Ascending aorta (tissue), 2 donors: ENCODE measurements at regions not wholly inside any gene's neighbourhood (a gene's known extent, or its start where the extent isn't known, plus 50 kb on each side); places are given as distances from the start of the nearest gene placed in this dataset.

Experiments used
- DNase-seq, 2 donors: peaks; one replicate each; pipeline ENCODE4 v3.0.0-alpha.2; 2019; ENCODE audit warnings: low spot score in 2 of 2
- H3K27ac ChIP-seq, 2 donors: fragments of 200-600 bp; sonication (generic); one replicate each; pipeline ENCODE4 v1.5.1; 2016 to 2017; ENCODE audit warnings: mild to moderate bottlenecking in 1 of 2
- H3K27me3 ChIP-seq: fragments of 200-600 bp; sonication (generic); one replicate; pipeline ENCODE4 v1.5.1; 2017
- H3K36me3 ChIP-seq, 2 donors: fragments of 200-600 bp; sonication (generic); one replicate each; pipeline ENCODE4 v1.5.1; 2016
- H3K4me1 ChIP-seq, 2 donors: fragments of 200-600 bp; sonication (generic); one replicate each; pipeline ENCODE4 v1.5.1; 2016 to 2017; ENCODE audit warnings: mild to moderate bottlenecking in 1 of 2
- H3K4me3 ChIP-seq, 2 donors: fragments of 200-600 bp; sonication (generic); one replicate each; pipeline ENCODE4 v1.5.1; 2016 to 2017; ENCODE audit warnings: mild to moderate bottlenecking in 1 of 2
- H3K9me3 ChIP-seq, 2 donors: fragments of 200-600 bp; sonication (generic); one replicate each; pipeline ENCODE4 v1.5.1; 2016
- intact Hi-C: fragments of 100-400 bp; cut with DNase I; formaldehyde crosslinking; loops from one replicate; pipeline ENCODE4 v1.15.1; 2023
- TF ChIP-seq, protein P1 (sequence below), 3 experiments: fragments of 200-600 bp in 2 of 3; fragments of 450-650 bp in 1 of 3; sonication (generic) in 2 of 3; IDR thresholded peaks; one replicate each; pipeline ENCODE4 v1.5.1; 2016 to 2019; ENCODE audit warnings: antibody characterized with exemption in 3 of 3, mild to moderate bottlenecking in 1 of 3, moderate library complexity in 1 of 3

DNA sequence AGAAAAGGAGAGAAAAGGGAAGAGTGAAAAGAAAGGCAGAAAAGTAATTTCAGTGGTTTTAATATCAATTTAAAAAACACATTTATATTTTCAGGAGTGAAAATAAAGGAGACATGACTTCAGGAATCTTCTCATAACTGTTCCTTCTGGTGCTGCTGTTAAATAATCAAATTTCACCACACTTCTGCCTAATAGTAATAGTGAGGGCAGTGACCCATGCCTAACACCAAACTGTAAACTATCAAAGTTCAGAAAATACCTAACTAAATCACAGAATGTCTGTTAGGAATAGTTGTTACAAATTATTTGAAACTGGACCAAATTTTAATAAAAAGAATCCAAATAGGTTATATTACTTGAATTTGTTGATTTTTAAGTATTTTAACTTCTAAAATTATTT, 169.4 kb downstream of the RPL10L start:
- Histone ChIP-seq H3K9me3 (no peaks in the 10 kb centered on the region), H3K4me1 (no peaks in the 10 kb centered on the region), H3K36me3 (no peaks in the 10 kb centered on the region), H3K4me3 (no peak overlapping the region), H3K27me3 (no peaks in the 10 kb centered on the region), H3K27ac (no peak overlapping the region)
- no peak for DNase-seq
- TF ChIP-seq, protein P1, sequence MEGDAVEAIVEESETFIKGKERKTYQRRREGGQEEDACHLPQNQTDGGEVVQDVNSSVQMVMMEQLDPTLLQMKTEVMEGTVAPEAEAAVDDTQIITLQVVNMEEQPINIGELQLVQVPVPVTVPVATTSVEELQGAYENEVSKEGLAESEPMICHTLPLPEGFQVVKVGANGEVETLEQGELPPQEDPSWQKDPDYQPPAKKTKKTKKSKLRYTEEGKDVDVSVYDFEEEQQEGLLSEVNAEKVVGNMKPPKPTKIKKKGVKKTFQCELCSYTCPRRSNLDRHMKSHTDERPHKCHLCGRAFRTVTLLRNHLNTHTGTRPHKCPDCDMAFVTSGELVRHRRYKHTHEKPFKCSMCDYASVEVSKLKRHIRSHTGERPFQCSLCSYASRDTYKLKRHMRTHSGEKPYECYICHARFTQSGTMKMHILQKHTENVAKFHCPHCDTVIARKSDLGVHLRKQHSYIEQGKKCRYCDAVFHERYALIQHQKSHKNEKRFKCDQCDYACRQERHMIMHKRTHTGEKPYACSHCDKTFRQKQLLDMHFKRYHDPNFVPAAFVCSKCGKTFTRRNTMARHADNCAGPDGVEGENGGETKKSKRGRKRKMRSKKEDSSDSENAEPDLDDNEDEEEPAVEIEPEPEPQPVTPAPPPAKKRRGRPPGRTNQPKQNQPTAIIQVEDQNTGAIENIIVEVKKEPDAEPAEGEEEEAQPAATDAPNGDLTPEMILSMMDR (IDR thresholded peaks at IDR 0.05): no peak
- intact Hi-C loops: no loop called here

DNA sequence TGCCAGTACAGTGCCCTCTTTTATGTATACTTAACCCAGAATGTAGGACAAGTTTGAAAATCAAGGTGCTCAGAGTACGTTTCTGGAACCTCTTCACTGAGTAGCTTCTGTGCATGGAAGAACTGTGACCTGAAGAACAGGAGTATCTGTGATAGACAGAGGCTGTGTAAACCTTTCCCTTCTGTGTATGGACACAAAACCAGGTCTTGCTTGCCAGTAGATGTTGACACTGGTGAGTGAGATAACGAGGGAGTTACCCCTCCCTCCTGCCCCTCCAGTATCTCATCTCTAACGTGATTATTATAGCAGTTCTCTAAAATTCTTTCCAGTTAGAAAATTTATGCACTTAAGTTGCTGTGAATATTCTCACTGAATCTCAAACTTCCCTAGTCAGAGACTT, 170.8 kb downstream of the RPL10L start:
- intact Hi-C loops: no loop called here
- Histone ChIP-seq H3K27me3 (no peaks in the 10 kb centered on the region), H3K9me3 (no peaks in the 10 kb centered on the region), H3K27ac (no peak overlapping the region), H3K36me3 (no peaks in the 10 kb centered on the region), H3K4me1 (no peaks in the 10 kb centered on the region), H3K4me3 (no peak overlapping the region)
- no peak for DNase-seq
- TF ChIP-seq, protein P1 (IDR thresholded peaks at IDR 0.05): no peak

DNA sequence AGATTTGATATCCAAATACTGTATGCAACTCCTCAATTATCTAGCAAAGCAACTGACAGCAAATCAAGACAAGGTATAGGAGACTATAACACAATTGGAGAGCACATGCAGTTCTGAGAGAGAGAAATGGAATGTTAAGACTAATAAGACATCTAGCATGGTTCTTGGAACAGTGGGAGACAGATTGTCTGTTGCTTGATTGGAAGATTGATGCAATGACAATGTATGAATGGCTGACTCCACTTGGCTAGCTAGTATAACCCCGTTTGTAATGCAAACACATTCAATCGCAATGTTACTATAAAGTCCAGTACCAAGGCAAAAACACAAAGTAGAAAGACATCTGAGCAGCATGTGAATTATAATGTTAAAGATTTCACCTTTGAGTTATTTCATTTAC, 179.3 kb downstream of the RPL10L start:
- no peaks in the 10 kb centered on the region for H3K27me3 ChIP-seq
- TF ChIP-seq, protein P1 (IDR thresholded peaks at IDR 0.05): no peak
- DNase-seq: no peak
- intact Hi-C loops: no loop called here
- no peaks in the 10 kb centered on the region for H3K9me3 ChIP-seq
- H3K36me3 ChIP-seq: no peaks in the 10 kb centered on the region
- H3K27ac ChIP-seq: no peak overlapping the region
- no peak overlapping the region for H3K4me3 ChIP-seq
- no peaks in the 10 kb centered on the region for H3K4me1 ChIP-seq

DNA sequence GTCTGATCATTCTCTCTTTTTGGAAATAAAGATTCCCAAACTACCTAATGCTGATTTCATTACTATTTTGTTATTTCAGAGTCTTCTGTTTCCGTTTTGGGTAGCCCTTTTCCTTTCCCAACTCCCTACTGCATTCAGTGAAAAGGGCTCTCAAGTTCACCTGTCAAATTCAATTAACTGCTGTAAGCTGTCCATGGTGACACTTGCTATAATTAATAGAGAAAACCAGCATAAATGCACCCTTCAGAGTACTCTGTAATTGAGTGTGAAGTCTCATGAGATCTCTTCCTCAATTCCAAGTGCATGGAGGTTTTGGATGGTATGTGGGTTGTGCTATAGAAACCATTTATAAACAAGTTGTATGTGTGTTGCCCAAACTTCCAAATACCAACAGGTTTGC, 187.2 kb downstream of the RPL10L start:
- Histone ChIP-seq H3K27me3 (no peaks in the 10 kb centered on the region), H3K27ac (no peak overlapping the region), H3K4me3 (no peak overlapping the region), H3K4me1 (no peaks in the 10 kb centered on the region), H3K9me3 (peaks cover 0 to 4% of the 10 kb centered on the region in 2 donors), H3K36me3 (no peaks in the 10 kb centered on the region)
- TF ChIP-seq, protein P1 (IDR thresholded peaks at IDR 0.05): no peak
- intact Hi-C loops: no loop called here
- DNase-seq: no peak

DNA sequence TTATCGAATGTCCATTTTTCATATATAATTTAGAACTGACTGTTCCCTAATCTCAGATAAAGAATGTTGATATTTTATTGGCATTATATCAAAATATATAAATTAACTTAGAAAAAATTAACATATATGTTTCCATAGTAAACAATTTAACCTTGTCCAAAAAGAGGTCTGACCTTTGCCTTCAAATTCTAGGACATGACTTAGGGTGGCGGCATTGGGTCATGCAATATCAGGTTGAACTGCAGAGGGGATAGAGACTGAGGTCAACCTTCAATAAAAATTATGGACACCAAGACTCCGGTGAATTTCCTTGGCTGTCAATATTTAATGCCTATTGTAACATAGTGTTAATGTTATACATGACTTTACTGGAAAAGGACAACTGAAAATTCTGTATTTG, 199.8 kb downstream of the RPL10L start:
- H3K36me3 ChIP-seq: no peaks in the 10 kb centered on the region
- intact Hi-C loops: no loop called here
- TF ChIP-seq, protein P1 (IDR thresholded peaks at IDR 0.05): no peak
- H3K9me3 ChIP-seq: no peaks in the 10 kb centered on the region
- no peaks in the 10 kb centered on the region for H3K4me1 ChIP-seq
- no peak overlapping the region for H3K4me3 ChIP-seq
- no peak for DNase-seq
- no peak overlapping the region for H3K27ac ChIP-seq
- H3K27me3 ChIP-seq: no peaks in the 10 kb centered on the region

DNA sequence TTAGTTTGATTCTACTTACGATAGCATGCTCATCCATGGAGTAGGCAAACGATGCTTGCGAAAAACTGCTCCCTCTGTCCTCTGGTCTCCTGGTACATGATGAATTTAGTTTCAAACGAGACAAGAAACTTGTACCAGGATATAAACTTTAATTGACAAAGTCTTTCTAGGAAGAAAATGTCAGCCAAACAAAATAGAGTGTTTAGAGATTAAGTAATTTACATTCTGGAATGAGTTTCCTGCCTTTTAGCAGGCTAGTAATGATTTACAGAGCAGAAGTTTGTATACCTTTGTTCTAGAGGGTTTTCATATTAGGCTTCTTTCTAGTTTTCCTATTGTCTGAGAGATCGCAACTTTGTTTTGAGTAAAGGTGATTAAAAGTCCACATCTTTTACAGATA, 206.9 kb downstream of the RPL10L start:
- no peaks in the 10 kb centered on the region for H3K27me3 ChIP-seq
- no peak for DNase-seq
- no peaks in the 10 kb centered on the region for H3K4me1 ChIP-seq
- intact Hi-C loops: no loop called here
- no peaks in the 10 kb centered on the region for H3K36me3 ChIP-seq
- no peaks in the 10 kb centered on the region for H3K9me3 ChIP-seq
- TF ChIP-seq, protein P1 (IDR thresholded peaks at IDR 0.05): no peak
- no peak overlapping the region for H3K4me3 ChIP-seq
- no peak overlapping the region for H3K27ac ChIP-seq
